ENCODE measurements at regions not wholly inside any gene's neighbourhood (a gene's known extent, or its start where the extent isn't known, plus 50 kb on each side); places are given as distances from the start of the nearest gene placed in this dataset.

GRCh38 chr18:56001576-56001975 lies 413.6 kb upstream of the TCF4 start:
- WGBS, 2 experiments (ENCODE audit: extremely low coverage in 1 of 2, insufficient coverage in 1 of 2, insufficient read length in 1 of 2, insufficient replicate concordance in 2 of 2, low coverage in 1 of 2, low lambda C conversion rate in 2 of 2, missing lambda C conversion rate in 1 of 2): 96% methylated on average over 4 of the region's 4 CpGs; no CpG with 5 or more reads in 1 of the 2 experiments
- Histone ChIP-seq H3K9ac (replicated peaks in 1 of 4; ENCODE audit: extremely low read depth in 1 of 4, low read depth in 3 of 4, low read length in 3 of 4) (no peak overlapping the region), H3K56ac (replicated peaks; ENCODE audit: insufficient read length, low read depth, low read length) (no peak overlapping the region), H4K5ac (ENCODE audit: insufficient read length, low read depth, low read length) (no peak overlapping the region), H2AFZ (ENCODE audit: low read length) (no peak overlapping the region), H2BK120ac (replicated peaks; ENCODE audit: low read depth, low read length) (no peak overlapping the region), H4K20me1 (replicated peaks in 1 of 2; ENCODE audit: control insufficient read depth in 1 of 2, insufficient read depth in 2 of 2, low read length in 2 of 2) (no peaks in the 10 kb centered on the region), H4K8ac (ENCODE audit: extremely low read depth, insufficient read depth, low read length) (no peak overlapping the region), H2BK20ac (ENCODE audit: low read length) (no peak overlapping the region), H2BK5ac (ENCODE audit: low read depth, low read length) (no peak overlapping the region), H3K23ac (ENCODE audit: insufficient read length) (no peak overlapping the region), H4K91ac (replicated peaks; ENCODE audit: insufficient read length, low read length) (no peak overlapping the region), H3K79me1 (ENCODE audit: low read depth, low read length) (no peaks in the 10 kb centered on the region), H3K23me2 (ENCODE audit: low read depth, low read length) (0 out of 2 replicates have a peak, but pooled peaks cover under 1% of the 10 kb centered on the region), H2AK5ac (ENCODE audit: low read depth, low read length) (no peak overlapping the region), H3K79me2 (ENCODE audit: control insufficient read depth in 1 of 2, insufficient read depth in 2 of 2, low read length in 2 of 2) (no peaks in the 10 kb centered on the region), H3K18ac (ENCODE audit: extremely low read depth, low read length) (no peak overlapping the region), H3K4me1 (replicated peaks in 1 of 4; ENCODE audit: control insufficient read depth in 3 of 4, insufficient read depth in 4 of 4, low read length in 3 of 4) (peaks cover 5 to 16% (median 12%) of the 10 kb centered on the region in 4 experiments; a peak in 5 of 7 replicates), H3K14ac (ENCODE audit: insufficient read length) (no peak overlapping the region), H3K27me3 (replicated peaks in 1 of 4; ENCODE audit: control insufficient read depth in 3 of 4, extremely low read depth in 1 of 4, insufficient read depth in 3 of 4, low read length in 3 of 4) (no peaks in the 10 kb centered on the region), H2BK15ac (ENCODE audit: low read length) (no peak overlapping the region), H3K9me3 (ENCODE audit: insufficient read depth in 2 of 2, low read depth in 1 of 2, low read length in 1 of 2) (no peaks in the 10 kb centered on the region), H2BK12ac (ENCODE audit: low read depth, low read length) (no peak overlapping the region), H3K36me3 (ENCODE audit: control insufficient read depth in 2 of 4, insufficient read depth in 4 of 4, low read length in 3 of 4) (no peaks in the 10 kb centered on the region), H3K4me2 (ENCODE audit: insufficient read depth in 1 of 2, low read depth in 2 of 2, low read length in 2 of 2) (no peak overlapping the region), H3K27ac (ENCODE audit: low read depth, low read length) (no peak overlapping the region), H3K4ac (replicated peaks; ENCODE audit: insufficient read length, low read depth, low read length) (no peak overlapping the region), H3K4me3 (ENCODE audit: extremely low read depth in 1 of 4, insufficient read depth in 2 of 4, low read depth in 3 of 4, low read length in 4 of 4) (no peak overlapping the region)
- POLR2A ChIA-PET (ENCODE audit: partially characterized antibody): no interaction called here
- DNase-seq (ENCODE audit: low read depth in 1 of 2, low spot score in 2 of 2) (no peak), FAIRE-seq (no peak)
- TF ChIP-seq GTF2F1 (IDR thresholded peaks at IDR 0.05; ENCODE audit: borderline replicate concordance, low read depth, low read length) (no peak), EZH2 (IDR thresholded peaks at IDR 0.05; ENCODE audit: low read depth, low read length, severe bottlenecking) (no peak), CHD1 (IDR thresholded peaks at IDR 0.05; ENCODE audit: low read depth, low read length) (no peak), SIN3A (conservative IDR thresholded peaks at IDR 0.05 in 1 of 2, IDR thresholded peaks at IDR 0.05 in 1 of 2; ENCODE audit: low read depth in 1 of 2, low read length in 2 of 2) (no peak), PHF8 (conservative IDR thresholded peaks at IDR 0.05; ENCODE audit: low read depth, low read length) (no peak)
- CTCF ChIA-PET (ENCODE audit: partially characterized antibody): interaction anchor here (1.0 to 1.2 kb wide), 2 partner anchors 313 to 767 kb away, joined by 3 to 4 read pairs; no protein-coding TSS in a partner anchor

All from H1 (cell line).